NCI-H2227 (cell line): ENCODE measurements at regions not wholly inside any gene's neighbourhood (a gene's known extent, or its start where the extent isn't known, plus 50 kb on each side); places are given as distances from the start of the nearest gene placed in this dataset.
"Not testable (repeated sequence)": the region's sequence is repeated elsewhere in the genome, so short reads cannot be mapped to it uniquely, and the experiment has no call there.

Experiments used
- DNase-seq: peaks from one replicate; lab custom pipeline; 2025; ENCODE audit not compliant: unreplicated experiment; lab: John Stamatoyannopoulos, UW

GRCh38 chr1:82125866-82126265 is 325.1 kb downstream of the ADGRL2 start:
- no peak for DNase-seq

GRCh38 chr1:82125119-82125518 is 324.4 kb downstream of the ADGRL2 start:
- DNase-seq: no peak

DNA sequence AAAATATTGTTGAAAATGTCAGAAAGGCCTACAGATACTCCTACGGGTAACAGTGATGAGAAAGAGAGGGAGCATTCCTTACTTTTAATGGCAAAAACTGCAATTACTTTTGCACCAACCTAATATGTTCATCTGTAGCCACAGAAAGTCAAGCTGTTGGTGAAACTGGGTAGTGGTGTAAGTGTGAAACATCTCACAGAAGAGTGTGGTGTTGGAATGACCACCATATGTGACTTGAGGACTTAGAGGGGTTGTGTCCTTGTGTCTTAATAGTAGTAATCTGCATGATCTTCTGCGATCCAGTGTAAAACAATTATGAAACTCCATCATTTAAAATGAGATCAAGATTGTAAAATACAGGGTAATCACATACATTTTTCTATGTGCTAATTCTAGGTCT is 320.7 kb downstream of the ADGRL2 start:
- no peak for DNase-seq

DNA sequence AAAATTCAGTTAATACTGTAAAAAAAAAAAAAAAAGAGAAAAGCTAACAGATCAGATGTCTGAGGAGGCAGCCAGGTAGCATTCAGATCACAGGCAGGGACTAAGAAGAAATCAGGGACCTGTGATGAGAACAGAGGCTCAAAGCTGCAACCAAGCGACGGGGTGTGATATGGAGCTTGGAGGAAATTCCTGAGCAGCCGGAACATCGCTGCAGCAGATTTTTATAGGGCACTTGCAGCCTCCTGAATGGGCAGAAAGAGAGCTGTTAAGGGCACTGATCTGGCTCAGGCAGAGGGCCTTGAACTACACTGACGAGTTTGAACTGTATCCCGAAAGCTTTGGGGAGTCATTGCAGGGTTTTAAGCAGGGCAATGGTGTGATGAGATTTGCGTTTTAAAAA is 315.4 kb downstream of the ADGRL2 start:
- DNase-seq: no peak

DNA sequence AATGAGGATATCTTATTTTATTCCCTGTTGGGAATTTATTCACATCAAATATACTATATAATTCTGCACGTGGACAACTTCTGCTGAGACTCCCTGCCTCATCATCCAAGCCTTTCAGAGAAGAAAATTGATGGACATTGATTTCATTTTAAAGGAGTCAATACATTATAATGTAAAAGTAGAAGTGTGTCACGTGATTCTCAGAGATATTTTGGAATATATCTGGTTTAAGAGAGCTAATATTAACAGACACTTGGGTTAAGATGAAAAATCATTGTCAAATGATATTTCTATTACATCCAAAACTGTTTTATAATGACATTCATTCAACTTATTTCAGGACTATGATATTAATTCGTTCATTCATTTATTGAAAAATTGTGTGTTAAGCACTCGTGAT is 314.2 kb downstream of the ADGRL2 start:
- no peak for DNase-seq

DNA sequence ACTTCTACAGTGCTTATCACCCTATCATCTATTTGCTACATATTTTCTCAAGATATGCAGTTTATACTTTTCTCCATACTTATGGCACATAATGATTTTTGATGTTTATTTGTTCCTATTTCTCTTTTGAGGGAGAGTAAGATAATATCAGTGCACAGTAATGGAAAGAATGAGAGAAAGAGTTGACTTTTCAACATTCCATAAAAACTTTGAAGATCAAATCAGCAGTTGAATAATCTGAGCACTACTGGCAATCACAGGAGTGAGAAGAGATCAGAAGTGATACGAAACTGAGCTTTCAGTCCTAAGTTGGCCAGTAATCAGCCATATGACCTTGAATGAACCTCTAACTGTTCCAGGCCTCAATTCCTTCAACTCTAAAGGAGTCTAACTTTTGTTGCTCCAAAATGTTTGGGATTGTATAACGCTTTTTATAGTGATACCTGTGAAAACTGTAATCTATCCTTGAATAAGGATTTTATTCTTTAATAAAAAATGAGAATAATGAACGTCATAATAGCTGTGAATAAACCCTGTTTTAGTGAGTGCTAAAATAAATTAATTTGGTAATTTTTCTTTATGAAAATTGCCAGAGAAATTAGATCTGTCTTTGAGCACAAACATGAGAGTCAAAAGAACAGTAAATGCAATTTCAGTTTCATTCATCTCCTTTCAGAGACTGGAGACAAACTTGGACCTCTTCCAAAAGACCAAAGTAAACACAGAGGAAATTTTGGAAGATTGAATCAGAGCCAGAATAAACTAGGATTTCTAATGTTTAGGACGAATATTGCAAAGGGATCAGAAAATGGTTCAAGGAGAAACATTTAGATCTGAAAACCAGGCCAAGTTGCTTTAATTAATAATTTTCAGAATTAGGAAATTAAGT is 309.9 kb downstream of the ADGRL2 start:
- no peak for DNase-seq

- no peak for DNase-seq
These were observed 308.1 kb downstream of the ADGRL2 start for GRCh38 chr1:82108843-82109242.

DNA sequence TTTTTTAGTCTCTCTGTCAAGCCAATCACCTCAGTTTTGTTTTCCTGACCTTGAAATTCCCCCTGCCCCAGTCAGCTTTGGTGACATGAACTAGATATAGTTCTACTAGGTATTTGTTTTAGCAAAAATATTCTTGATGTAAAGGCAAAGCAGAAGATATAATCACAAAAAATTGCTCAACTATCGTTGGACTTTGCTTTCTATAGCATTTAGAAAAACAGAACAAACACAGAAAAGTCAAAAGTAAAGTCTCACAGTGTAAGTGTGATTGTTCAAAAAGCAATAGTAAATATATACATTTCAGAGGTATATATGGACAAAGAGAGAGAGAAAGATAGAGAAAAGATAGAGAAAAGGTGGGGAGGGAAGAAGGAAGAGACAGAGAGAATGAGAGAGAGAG is 305.9 kb downstream of the ADGRL2 start:
- DNase-seq: no peak

DNA sequence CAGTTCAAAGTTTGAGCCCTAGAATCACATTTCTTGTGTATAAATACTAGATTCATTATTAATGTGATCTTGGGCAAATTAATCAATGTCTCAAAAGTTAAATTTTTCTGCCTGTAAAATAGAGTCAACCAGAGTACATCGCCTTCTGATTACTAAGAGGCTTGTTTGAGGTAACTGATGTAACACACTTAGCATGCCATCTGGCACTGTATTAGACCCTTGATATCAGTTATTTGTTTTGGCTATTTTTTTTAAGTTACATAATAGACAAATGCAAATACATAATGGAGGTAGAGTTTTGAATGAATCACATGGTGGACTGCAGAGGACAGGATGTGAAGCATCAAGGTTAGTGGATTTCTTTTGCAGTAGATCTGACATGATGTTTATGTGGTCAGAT is 298.4 kb downstream of the ADGRL2 start:
- no peak for DNase-seq

DNA sequence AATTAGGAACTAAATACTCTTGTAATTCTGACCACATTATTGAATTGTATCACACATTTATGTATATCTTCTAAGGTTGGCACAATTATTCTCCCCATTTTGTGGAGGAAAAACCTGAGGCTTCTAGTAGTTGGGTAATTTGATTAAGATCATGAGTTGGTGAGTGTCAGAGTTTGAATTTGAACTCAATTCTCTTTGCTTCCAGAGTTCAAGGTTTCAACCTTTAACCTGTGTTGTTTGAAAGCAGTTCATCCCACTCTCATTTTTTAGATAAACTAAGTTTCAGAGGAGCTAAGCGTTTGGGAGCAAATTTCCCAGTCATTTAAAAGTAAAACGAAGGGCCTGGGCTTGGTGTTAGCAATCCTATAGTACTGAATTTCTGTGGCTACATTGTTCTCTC is 293.4 kb downstream of the ADGRL2 start:
- no peak for DNase-seq

- no peak for DNase-seq
These were observed 291.0 kb downstream of the ADGRL2 start for GRCh38 chr1:82091729-82092128.

GRCh38 chr1:82091265-82091664 is 290.5 kb downstream of the ADGRL2 start:
- DNase-seq: no peak

DNA sequence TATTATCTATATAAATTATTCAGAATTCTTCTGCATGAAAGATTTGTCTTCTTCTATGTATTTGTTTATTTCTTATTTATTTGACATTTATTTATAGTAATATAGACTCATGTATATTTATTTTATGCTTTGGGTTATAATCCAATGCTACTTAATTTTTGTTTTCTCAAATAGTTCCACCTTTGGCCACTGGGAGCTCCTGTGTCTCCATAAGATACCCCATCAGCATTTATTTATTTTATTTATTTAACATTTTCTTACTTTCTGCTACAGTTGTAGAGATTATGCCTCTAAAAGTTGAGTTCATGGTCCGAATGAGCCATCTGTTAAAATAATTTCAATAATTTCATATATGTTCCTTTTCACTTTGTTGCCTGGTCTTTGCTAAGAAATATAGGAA is 289.4 kb downstream of the ADGRL2 start:
- no peak for DNase-seq

GRCh38 chr1:82086739-82087138 is 286.0 kb downstream of the ADGRL2 start:
- DNase-seq: no peak

GRCh38 chr1:82079607-82080006 is 278.9 kb downstream of the ADGRL2 start:
- DNase-seq: no peak

DNA sequence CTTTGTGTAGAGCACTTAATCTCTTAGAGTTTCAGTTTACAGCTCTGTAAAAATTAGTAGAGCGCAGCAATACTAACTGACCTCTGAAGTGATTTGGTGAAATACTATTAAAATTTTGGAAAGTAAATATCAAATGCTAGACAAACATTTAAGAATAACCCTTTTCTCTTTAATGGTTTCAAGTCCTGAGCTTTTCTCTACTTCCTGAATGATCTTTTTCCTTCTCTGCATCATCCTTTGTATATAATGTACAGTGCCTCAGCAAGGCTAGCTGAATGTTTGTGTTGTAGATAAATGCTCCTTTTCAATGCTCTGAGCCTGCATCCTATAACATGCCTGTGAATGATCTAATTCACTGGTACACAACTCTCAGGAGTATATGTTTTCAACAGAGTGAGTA is 272.9 kb downstream of the ADGRL2 start:
- no peak for DNase-seq

DNA sequence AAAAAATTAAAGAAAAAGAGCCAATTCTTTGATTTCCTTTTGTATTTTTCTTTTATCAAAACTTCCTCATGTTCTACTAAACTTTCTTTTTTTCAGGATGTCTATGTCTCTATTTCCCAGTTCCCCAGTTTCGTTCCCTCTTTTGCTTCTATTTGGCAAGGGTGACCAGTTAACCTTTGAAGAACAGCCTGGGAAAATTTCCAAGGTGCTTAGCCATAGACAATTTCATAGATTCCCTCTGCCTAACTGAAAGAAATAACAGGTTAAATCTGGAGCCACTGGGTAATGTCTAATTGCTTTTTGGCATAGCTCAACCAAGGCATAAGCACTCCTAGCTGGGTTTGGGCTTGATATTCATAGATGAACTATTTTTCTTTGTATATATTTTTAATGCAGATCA is 272.3 kb downstream of the ADGRL2 start:
- DNase-seq: no peak

DNA sequence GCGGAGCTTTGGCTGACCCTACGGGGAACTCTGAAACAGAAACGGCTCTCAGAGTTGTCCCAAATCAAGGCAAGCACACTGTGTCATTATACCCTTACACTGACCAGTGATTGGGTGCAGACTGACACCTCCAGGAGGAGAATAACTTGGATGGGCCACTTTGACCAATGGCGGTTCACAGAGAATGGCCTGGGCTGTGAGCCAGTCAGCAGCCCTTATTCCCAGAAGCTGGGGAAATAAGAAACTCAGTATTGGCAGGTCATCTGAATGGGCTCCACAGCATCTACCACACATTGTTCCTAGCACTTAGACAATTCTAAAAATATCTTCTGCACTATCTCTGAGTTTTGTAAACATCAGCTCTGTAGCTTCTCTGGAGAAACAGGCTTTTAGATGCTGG is 265.2 kb downstream of the ADGRL2 start:
- DNase-seq: no peak

DNA sequence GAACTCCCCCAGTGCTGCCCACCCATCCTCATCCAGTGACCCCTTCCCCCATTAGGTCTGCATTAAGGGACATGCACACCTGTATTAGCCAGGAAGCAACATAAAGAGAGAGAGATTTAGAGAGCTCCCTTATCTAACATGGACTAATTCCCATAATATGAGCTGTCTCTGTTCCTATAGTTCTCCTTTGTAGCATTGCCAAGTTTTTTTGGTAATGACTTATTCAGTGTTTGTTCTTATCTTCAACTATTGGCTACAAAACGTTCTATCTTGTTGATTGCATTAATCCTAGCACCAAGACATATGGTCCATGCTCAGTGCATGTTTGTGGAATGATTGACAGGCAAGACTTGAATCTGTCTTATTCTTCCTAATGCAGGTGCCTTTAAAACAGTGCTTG is 264.0 kb downstream of the ADGRL2 start:
- DNase-seq: no peak

DNA sequence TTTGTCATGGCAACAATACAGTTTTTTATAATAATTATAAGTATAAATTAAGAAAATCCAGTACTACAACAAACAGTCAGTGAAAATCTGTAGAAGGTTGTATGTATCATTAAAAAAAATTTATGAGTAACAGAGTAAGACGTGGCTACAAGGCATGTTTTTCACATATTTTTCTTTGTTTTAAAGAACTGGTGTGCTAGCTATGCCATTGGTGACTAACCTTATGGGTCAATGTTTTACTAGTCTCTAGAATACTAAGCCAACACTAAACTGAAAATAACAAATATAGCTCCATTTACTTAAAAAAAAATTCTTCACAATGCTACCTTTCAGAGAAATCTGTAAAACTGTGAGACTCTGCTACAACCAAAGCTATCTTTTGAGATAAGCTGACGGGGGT is 261.5 kb downstream of the ADGRL2 start:
- DNase-seq: no peak

GRCh38 chr1:82059959-82060358 is 259.2 kb downstream of the ADGRL2 start:
- no peak for DNase-seq

GRCh38 chr1:82057011-82057410 is 256.3 kb downstream of the ADGRL2 start:
- no peak for DNase-seq

DNA sequence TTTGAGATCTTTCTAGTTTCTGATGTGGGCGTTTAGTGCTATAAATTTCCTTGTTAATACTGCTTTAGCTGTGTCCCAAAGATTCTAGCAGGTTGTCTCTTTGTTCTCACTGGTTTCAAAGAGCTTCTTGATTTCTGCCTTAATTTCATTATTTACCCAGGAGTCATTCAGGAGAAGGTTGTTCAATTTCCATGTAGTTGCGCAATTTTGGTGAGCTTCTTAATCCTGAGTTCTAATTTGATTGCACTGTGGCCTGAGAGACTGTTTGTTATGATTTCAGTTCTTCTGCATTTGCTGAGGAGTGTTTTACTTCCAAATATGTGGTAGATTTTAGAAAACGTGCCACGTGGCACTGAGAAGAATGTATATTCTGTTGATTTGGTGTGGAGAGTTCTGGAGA is 254.6 kb downstream of the ADGRL2 start:
- not testable (repeated sequence) for DNase-seq
